H7 (cell line): ENCODE measurements at regions not wholly inside any gene's neighbourhood (a gene's known extent, or its start where the extent isn't known, plus 50 kb on each side); places are given as distances from the start of the nearest gene placed in this dataset.

ENCODE experiments used
- DNase-seq: peaks from one replicate; pipeline ENCODE4 v3.0.0; 2012
- H3K27me3 ChIP-seq: 2 replicates; pipeline ENCODE4 v1.6.0; 2011; ENCODE audit warnings: mild to moderate bottlenecking, low read length; ENCODE audit not compliant: control insufficient read depth, insufficient read depth
- H3K36me3 ChIP-seq: replicated peaks from 2 replicates; pipeline ENCODE4 v1.5.1; 2011; ENCODE audit warnings: low read length; ENCODE audit not compliant: control insufficient read depth, insufficient read depth
- H3K4me3 ChIP-seq: 2 replicates; pipeline ENCODE4 v1.5.1; 2011; ENCODE audit warnings: low read depth, mild to moderate bottlenecking, control low read depth, low read length, moderate library complexity; ENCODE audit not compliant: insufficient read depth

- DNase-seq: no peak
- no peak overlapping the region for H3K4me3 ChIP-seq
- H3K36me3 ChIP-seq: no peaks in the 10 kb centered on the region
- H3K27me3 ChIP-seq: no peaks in the 10 kb centered on the region
These were observed 911.6 kb upstream of the ARPP21 start for GRCh38 chr3:34727700-34728099.

- Histone ChIP-seq H3K4me3 (no peak overlapping the region), H3K27me3 (no peaks in the 10 kb centered on the region), H3K36me3 (no peaks in the 10 kb centered on the region)
- DNase-seq: no peak
These were observed 897.2 kb upstream of the ARPP21 start for GRCh38 chr3:34742151-34742550.

DNA sequence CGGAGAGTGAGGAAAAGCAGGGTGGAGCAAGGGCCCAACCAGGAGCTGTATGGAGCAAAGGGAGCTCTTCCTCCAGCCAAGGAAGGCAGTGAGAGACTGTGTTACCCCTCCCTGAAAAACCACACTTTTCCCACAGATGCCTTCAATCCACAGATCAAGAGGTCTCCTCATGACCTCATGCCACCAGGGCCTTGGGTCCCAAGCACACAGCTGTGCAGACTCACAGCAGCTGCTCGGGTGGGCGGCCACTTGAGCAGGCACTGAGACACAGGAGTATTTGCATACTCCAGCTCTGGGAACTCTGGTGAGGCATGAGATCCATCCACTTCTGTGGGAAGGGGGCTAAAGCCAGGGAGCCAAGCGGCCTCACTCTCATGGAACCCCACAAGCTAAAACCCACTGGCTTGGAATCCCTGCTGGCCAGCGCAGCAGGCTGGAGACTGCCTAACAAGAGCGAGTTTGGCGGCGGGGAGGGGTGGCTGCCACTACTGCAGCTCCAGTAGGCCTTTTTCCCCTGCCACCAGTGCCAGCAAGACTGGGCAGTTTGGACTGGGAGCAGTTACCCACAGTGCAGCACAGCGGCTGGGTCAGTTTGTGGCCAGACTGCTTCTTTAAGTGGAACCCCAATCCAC lies 880.6 kb upstream of the ARPP21 start:
- H3K36me3 ChIP-seq: no peaks in the 10 kb centered on the region
- H3K27me3 ChIP-seq: no peaks in the 10 kb centered on the region
- no peak overlapping the region for H3K4me3 ChIP-seq
- no peak for DNase-seq

DNA sequence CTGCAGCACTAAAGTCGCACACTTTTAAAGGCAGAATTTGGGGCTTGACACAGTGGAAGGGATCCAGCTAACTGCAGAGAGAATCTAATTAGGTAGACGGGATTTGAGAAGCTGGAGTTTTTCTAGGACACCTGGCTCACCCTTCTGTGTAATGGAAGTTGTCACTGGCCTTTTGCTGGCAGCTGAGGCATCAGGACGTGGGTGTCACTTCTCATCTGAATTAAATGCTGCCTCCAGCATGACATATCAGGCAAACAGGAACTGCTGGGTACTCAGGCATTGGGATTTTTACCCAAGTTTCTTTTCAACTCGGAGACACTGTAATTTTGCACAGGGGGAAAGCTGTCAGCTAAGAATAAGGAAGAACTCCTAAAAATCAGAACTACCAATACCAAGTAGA lies 861.9 kb upstream of the ARPP21 start:
- no peak for DNase-seq
- H3K4me3 ChIP-seq: no peak overlapping the region

GRCh38 chr3:34779092-34779491 lies 860.2 kb upstream of the ARPP21 start:
- no peak for DNase-seq
- Histone ChIP-seq H3K4me3 (no peak overlapping the region), H3K27me3 (no peaks in the 10 kb centered on the region), H3K36me3 (no peaks in the 10 kb centered on the region)

More for the DNA sequence above, 861.9 kb upstream of the ARPP21 start:
- no peaks in the 10 kb centered on the region for H3K27me3 ChIP-seq
- no peaks in the 10 kb centered on the region for H3K36me3 ChIP-seq

- Histone ChIP-seq H3K27me3 (no peaks in the 10 kb centered on the region), H3K36me3 (no peaks in the 10 kb centered on the region), H3K4me3 (no peak overlapping the region)
- DNase-seq: no peak
These were observed 859.0 kb upstream of the ARPP21 start for GRCh38 chr3:34780294-34780693.

- no peak for DNase-seq
- Histone ChIP-seq H3K36me3 (no peaks in the 10 kb centered on the region), H3K27me3 (no peaks in the 10 kb centered on the region), H3K4me3 (no peak overlapping the region)
These were observed 858.4 kb upstream of the ARPP21 start for GRCh38 chr3:34780973-34781372.

DNA sequence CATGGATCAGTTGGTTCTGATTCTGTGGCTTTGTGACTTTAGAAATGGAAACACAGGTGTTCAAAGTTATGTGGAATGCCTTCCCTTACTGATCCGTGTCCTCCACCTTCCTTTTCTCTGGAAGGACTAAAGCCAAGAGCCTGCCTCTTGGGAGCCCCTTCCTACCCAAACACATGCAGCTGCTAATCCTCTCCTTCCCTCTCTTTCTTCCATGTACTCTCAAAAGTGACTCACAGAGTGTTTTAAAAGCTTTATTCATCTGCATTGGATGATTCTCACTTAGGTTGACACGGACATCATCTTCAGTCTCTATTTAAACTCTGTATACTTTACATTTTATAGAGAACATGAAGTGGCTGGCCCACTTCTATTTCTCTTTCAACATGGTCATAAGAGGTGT lies 856.5 kb upstream of the ARPP21 start:
- no peaks in the 10 kb centered on the region for H3K27me3 ChIP-seq
- H3K4me3 ChIP-seq: no peak overlapping the region
- no peak for DNase-seq
- H3K36me3 ChIP-seq: no peaks in the 10 kb centered on the region

DNA sequence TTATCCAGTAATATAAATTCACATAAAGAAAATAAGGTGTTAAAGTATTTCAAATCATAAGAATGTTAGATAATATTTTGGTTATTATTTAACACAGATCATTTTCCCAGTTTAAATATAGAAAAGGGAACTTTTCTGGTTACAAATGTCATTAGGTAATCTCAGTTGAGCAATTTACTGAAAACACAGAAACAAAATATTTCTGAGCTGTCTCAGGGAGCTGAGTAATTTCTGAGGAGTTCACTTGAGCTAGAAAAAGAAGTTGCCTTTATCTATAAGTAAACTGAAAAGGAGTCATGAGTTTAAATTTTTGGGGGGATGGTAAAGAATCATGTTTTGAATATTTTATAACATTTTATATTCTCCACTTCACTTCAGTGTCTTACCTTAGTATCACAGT lies 855.4 kb upstream of the ARPP21 start:
- Histone ChIP-seq H3K27me3 (no peaks in the 10 kb centered on the region), H3K36me3 (no peaks in the 10 kb centered on the region), H3K4me3 (no peak overlapping the region)
- DNase-seq: no peak

DNA sequence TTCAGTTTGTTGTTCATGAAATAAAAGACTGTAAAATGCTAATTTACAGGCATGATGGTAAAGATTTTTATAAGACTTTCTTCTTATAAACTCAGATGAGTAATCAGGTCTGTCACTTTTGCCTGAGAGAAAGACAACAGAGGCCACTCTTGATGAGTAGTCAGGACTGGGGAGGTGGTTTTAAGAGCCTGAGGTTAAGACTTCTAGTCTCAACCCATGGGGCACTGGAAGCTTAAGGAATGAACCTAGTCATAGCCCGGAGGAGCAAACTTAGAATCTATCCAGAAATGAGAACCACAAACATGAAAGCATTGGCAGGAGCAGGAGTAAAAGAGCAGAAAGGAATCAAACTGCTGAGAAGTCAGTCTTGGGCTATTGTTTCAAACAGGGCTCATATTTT lies 846.3 kb upstream of the ARPP21 start:
- no peak for DNase-seq
- Histone ChIP-seq H3K36me3 (no peaks in the 10 kb centered on the region), H3K4me3 (no peak overlapping the region), H3K27me3 (no peaks in the 10 kb centered on the region)

DNA sequence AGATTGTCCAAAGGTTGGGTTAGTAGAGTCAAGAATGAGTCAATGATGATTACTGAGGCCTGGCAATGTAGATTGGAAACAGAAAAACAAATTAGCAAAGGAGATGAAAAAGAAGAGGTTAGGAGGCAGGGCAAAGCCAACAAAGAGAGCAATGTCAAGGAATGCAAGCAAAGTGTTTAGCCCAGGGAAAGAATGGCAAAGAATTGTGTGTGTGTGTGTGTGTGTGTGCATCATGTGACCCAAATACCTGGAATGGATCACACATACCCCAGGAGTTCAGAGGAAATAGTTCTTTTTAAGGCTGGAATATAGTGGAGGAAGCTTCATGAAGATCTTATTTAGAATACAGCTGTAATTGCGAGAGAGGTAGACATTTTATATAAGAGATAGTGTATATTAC lies 831.7 kb upstream of the ARPP21 start:
- Histone ChIP-seq H3K36me3 (no peaks in the 10 kb centered on the region), H3K27me3 (no peaks in the 10 kb centered on the region), H3K4me3 (no peak overlapping the region)
- DNase-seq: no peak

GRCh38 chr3:34808287-34808686 lies 831.0 kb upstream of the ARPP21 start:
- Histone ChIP-seq H3K36me3 (no peaks in the 10 kb centered on the region), H3K27me3 (no peaks in the 10 kb centered on the region), H3K4me3 (no peak overlapping the region)
- no peak for DNase-seq

GRCh38 chr3:34828847-34829246 lies 810.5 kb upstream of the ARPP21 start:
- no peaks in the 10 kb centered on the region for H3K27me3 ChIP-seq
- no peak overlapping the region for H3K4me3 ChIP-seq
- no peaks in the 10 kb centered on the region for H3K36me3 ChIP-seq
- DNase-seq: no peak

GRCh38 chr3:34832865-34833508 lies 806.3 kb upstream of the ARPP21 start:
- Histone ChIP-seq H3K4me3 (no peak overlapping the region), H3K36me3 (no peaks in the 10 kb centered on the region), H3K27me3 (no peaks in the 10 kb centered on the region)
- no peak for DNase-seq

- no peaks in the 10 kb centered on the region for H3K36me3 ChIP-seq
- DNase-seq: no peak
- H3K4me3 ChIP-seq: no peak overlapping the region
- no peaks in the 10 kb centered on the region for H3K27me3 ChIP-seq
These were observed 801.2 kb upstream of the ARPP21 start for GRCh38 chr3:34837848-34838741.
